NCI-H748 treated with DMSO at 0.1 percent for 48 hours (cell line): ENCODE measurements at regions not wholly inside any gene's neighbourhood (a gene's known extent, or its start where the extent isn't known, plus 50 kb on each side); places are given as distances from the start of the nearest gene placed in this dataset.

Experiments used
- DNase-seq: peaks from one replicate; lab custom pipeline; 2025; lab: John Stamatoyannopoulos, UW

DNA sequence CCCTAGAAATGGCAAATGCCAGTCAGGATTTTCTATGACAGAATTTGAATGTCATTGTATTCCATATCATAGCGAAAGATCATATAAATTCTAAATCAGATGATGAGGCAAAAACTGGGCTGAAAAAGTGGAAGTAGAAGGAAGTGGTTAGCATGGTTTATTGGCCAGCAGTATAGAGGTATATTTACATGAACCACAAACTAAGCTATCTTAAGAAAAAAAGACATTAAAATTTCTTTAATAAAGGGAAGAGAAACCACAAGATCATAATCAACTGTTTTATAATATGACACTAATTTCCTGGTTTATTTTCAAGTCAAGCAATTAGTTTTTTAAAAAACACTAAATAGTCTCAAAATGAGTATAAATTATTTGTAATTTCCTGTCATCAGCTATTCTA, 123.2 kb upstream of the LRP1B start:
- DNase-seq, result no peak

DNA sequence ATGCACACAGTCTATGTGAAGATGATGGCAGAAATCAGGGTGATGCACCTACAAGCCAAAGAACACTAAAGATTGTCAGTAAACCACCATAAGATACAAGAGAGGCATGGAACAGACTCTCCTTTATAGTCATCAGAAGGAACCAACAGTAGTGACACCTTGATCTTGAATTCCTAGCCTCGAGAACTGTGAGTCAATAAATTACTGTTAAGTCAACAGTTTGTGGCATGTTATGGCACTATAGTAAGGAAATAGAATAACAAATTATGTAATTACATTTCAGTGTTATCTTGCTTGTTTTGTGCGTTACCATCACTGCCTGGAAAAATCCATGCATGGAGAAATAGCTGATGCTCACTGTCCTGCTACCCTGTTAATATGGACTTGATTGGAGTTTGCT, 110.2 kb upstream of the LRP1B start:
- DNase-seq, result no peak

DNA sequence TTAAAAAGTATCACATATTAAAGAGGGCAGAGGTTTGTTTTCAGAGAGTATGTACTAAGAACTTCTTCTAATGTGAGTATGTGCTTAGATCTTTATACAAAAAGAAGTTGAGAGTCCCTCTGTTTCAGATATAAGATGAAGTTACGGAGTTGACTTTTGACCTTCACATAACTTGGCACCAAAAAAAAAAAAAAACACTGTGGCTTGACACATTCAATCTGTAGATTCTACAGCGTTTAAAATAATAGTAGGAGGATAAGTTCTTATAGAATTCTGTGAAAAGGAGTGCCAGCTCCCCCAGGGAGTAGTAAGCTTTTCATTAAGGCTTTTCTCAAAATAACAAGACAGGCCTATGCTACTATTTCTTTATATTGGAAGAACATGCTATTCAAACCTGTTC, 105.4 kb upstream of the LRP1B start:
- no peak for DNase-seq

DNA sequence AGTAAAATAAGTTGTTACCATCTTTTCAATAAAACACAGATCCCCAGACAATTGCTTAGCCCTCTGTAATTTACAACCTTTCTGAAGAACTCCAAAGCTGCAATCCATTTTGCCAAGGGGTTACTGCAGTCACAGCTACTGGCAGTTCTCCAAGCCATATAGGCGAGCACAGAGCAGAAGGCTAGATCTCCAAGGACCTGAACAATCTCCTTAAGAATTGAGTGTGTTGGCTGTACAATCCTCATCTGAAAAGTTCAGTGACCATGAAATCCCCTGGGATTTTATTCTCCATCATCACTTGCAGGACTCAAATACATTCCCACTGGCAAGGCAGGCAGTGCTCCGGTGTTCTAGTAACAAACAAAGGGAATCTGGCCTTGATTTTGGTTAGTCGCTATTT, 103.9 kb upstream of the LRP1B start:
- peak; percentile 18 for DNase-seq

DNA sequence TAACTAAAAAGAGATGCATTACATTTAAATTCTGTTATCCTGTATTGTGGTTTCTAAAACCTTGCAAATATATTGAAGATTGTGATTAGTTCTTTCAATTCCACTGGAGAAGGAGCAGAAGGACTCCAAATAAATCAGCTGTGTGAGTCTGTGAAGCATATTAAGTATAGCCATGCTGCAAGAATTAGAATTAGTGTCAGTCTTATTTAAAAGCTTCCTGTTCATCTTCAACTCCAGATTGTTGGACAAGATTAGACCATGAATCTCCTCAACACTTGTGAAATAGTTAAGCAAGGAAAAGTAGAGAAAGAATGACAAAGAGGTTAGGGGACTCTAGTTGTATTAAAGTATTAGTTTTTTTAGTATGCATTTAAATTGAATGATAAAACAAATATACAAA, 92.5 kb upstream of the LRP1B start:
- DNase-seq, result no peak

DNA sequence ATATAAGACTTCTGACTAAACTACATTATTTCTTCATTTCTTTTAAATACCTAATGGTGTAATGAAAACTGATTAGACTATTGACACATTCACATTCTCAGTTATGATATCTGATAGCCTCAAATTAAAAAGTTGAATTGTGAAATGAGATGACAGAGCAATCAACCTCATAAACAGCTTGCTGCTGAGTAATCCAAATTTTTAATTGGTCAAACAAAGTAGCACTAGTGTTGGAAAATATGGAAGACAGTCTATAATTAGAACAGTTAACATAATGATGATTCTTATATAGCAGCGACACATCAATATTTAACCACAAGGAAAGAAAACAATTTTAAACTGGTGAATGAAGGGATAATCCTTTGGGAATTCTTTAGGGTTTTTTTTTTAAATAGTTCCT, 91.9 kb upstream of the LRP1B start:
- DNase-seq, result no peak

DNA sequence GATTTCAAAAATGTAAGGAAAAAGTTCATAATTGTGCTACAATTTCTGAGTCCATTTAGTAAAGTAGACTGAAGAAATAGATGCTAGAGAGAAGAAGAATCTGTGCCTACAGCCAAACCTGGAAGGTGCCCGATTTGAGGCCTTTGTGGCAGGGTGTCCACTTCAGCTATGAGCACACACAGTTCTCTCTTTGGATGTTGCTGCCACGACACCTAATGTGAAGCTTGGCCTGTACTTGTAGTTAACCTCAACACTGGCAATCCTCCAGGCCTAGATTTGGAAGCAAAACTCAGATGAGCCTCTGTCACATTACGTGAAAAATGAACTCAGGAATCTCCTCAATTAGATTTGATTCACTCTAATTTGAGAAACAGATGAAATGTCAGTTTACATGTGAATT, 90.1 kb upstream of the LRP1B start:
- no peak for DNase-seq

DNA sequence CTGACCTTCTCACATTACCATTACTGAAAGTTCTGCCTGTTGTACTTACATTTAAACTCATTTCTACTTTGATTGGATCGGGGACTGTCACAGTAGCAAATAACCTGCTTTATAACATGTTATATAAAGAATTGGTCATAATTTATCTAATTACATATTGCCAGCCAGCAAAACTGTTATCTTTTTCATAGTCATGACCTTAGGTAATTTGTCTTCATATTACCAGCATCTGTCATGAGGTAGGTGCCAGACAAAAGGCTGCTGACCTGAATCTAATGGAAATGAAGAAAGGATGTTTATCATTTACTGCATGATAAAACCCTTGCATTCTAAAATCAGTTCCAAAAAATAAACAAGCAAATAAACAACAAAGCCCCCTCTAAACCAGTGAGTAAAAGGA, 89.4 kb upstream of the LRP1B start:
- no peak for DNase-seq

DNA sequence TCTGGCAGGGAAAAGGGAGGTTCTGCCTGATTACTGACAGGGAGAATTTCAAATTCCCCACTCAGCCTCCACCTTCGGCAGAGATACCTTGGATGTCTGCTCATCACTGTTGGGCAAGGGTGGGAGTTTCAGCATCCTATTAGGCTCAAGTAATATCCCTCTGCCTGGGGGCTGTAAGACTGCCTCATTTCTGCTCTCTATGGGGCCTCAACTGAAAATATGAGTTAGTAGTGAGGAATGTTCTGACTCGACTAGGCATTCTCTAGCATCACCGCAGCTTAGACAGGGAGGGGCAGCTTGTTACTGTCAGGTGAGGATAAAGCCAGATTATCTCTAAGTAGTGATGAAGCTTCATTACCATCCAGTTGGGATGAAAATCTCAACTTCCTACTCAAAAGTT, 87.7 kb upstream of the LRP1B start:
- DNase-seq, result no peak

DNA sequence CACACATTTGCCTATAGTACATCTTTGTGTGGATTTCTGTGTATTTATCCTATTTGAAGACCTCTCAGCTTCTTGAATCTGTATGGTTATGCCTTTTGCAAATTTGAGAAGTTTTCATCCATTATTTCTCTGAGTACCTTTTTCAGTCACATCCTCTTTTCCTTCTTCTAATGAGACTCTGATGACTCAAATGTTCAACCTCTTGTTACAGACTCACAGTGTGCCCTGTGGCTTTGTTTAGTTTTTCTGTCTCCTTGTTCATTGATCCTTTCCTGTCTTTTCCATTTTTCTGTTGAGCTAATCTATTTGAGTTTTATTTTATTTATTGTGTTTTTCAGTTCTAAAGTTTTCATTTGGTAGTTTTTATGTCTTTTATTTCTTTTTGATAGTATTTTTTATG, 87.0 kb upstream of the LRP1B start:
- no peak for DNase-seq

DNA sequence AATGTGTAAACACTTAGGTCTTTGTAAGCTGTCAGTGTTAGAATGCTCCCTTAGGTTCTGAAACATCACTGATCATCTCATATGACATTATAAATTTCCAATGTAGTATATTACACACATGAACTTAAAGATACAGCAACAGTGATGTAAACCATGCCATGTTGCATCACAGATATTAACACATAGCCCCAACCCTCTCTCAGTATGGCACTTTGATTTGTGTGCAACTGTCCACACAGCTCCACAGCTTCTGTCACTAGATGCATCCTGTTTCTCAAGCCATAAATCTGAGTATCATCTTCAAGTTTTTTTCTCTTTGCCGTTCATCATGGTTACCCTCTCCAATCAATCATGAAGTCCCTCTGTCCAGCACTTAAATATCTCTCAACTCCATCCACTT, 69.2 kb upstream of the LRP1B start:
- no peak for DNase-seq

DNA sequence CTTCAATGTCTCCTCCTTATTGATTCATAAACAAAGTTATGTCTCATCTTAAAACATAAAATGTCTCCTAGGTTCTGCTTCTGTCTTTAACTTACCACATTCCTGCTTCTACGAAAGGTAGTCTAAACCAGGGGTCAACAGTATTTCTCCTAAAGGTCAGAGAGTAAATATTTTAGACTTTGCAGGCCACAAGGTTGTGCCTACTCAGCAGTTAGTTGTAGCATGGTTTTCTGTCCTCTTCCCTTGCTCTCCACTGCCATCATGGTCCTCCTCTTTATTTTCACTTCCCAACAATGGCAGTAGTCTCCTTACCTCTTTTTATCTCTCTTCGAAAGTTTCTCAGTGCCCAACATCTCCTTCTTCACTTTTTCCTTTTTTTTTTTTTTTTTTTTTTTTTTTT, 68.3 kb upstream of the LRP1B start:
- DNase-seq, result no peak

DNA sequence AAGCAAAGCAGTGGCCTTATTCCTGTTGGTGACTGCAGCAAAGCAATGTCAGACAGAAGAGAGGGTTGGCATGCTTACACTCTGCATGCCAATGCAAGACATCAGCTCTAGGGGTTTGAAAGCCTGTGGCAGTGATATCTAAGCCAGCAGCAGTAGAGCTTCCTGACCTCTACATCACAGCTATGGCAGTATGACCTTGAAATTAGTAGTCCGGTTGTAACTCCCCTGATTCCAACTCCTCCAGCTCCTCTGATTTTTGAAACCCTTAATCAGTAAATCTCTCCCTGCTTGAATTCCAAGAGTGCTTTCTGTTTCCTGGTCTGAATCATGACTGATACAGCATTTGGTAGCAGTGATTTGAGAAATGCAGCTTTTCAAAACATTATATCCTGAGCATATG, 60.0 kb upstream of the LRP1B start:
- no peak for DNase-seq

DNA sequence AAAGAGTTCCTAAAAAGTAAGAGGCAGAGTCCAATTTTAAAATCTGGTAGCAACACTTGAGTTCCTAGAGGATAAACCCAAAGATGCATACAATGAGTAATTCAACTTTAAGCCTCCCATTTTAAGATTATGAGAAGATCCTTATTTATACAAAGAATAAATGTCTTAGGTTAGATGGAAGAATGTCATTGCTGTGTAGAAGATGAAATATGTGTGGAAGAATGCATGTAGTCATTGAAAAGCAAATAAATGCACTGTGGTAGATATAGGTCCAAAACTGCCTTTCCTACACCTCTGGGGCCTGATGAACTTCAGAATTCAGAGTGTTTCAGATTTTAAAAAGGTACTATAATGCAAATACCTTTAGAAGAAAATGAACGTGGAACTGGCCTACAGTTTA, 58.7 kb upstream of the LRP1B start:
- DNase-seq, result no peak

DNA sequence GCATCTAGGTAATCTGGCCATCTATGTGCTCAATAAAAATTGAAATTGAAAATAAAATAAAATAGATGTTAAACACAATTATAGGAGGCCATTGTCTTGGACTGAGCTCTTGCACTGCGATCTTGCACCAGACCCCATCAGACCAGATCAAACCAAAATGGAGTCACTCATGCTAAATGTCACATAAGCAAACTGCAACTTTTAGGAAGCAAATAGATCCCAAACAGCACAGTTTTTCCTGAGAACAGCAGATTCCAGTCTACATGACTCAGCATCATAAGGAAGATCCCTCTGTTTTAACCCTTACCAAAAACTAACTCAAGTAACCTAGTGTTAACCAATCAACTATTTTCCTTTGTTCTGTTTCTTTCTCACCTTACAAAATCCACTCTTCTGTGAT, 57.7 kb upstream of the LRP1B start:
- DNase-seq, result no peak

DNA sequence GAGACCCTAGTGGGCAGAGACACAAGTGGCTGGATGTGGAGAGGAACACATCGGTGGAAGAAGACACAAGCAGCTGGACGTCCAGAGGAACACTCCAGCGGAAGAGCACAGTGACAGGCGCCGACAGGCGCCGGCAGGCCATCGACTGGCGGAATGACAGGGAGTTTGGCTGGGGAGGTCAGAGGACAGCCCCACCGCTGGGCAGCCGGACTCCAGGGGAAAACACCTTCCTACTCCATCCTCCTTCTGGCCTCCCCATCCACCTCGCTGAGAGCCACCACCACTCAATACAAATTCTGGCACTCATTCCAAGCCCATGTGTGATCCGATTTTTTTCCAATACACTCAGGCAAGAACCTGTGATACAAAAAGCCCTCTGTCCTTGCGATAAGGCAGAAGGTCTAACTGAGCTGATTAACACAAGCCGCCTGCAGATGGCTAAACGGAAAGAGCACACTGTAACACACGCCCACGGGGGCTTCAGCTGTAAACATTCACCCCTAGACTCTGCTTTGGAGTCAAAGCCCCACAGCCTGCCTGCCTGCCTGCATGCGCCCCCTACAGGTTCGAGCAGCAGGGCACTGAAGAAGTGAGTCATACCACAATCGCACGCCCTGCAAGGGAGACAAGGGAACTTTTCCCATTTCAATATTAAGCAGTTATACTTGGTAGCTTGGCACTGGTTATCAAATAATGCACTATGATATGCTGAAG, 50.2 kb upstream of the LRP1B start:
- no peak for DNase-seq
